Heart right ventricle (tissue), 16 donors: ENCODE measurements at regions not wholly inside any gene's neighbourhood (a gene's known extent, or its start where the extent isn't known, plus 50 kb on each side); places are given as distances from the start of the nearest gene placed in this dataset.
"Not testable (repeated sequence)": the region's sequence is repeated elsewhere in the genome, so short reads cannot be mapped to it uniquely, and the experiment has no call there.

Experiments used
- ATAC-seq, 8 donors: fragments of 200-7000 bp; cut with Tn5 transposase; one replicate each; pipeline ENCODE4 v1.9.1; 2020; ENCODE audit warnings: mild to moderate bottlenecking in 8 of 8, moderate library complexity in 8 of 8, moderate number of reproducible peaks in 1 of 8
- DNase-seq, 2 donors: peaks; one replicate each; pipeline ENCODE4 v3.0.0-alpha.2; 2020
- H3K27ac ChIP-seq, 10 donors: fragments of 200-600 bp; sonication (generic) in 2 of 10; one replicate each; pipeline versions ENCODE4 v1.5.0 to v1.8.0; 2020 to 2022; ENCODE audit warnings: mild to moderate bottlenecking in 3 of 10
- H3K27me3 ChIP-seq, 7 donors: fragments of 200-600 bp; one replicate each; pipeline ENCODE4 v1.8.0; 2021 to 2022; ENCODE audit warnings: mild to moderate bottlenecking in 2 of 7
- H3K36me3 ChIP-seq, 9 donors: fragments of 200-600 bp; sonication (generic) in 1 of 9; one replicate each; pipeline versions ENCODE4 v1.5.0 to v1.8.0; 2020 to 2022; ENCODE audit warnings: mild to moderate bottlenecking in 2 of 9
- H3K4me1 ChIP-seq, 9 donors: fragments of 200-600 bp; sonication (generic) in 1 of 9; one replicate each; pipeline versions ENCODE4 v1.5.0 to v1.8.0; 2020 to 2022; ENCODE audit warnings: mild to moderate bottlenecking in 4 of 9
- H3K4me3 ChIP-seq, 10 donors: fragments of 200-600 bp; sonication (generic) in 2 of 10; one replicate each; pipeline versions ENCODE4 v1.5.0 to v1.8.0; 2020 to 2022; ENCODE audit warnings: mild to moderate bottlenecking in 7 of 10, moderate library complexity in 2 of 10
- H3K9me3 ChIP-seq, 11 donors: fragments of 200-600 bp in 10 of 11; sonication (generic) in 2 of 11; one replicate each; pipeline versions ENCODE4 v1.5.0 to v1.8.0; 2013 to 2022; ENCODE audit warnings: mild to moderate bottlenecking in 2 of 11, control low read depth in 1 of 11, moderate library complexity in 1 of 11
- CTCF ChIP-seq, 9 donors: fragments of 200-600 bp; sonication (generic) in 2 of 9; IDR thresholded peaks; one replicate each; pipeline versions ENCODE4 v1.5.0 to v1.8.0; 2021 to 2022; ENCODE audit warnings: antibody characterized with exemption in 9 of 9, mild to moderate bottlenecking in 5 of 9, moderate library complexity in 1 of 9
- WGBS, 2 donors: extraction: QIAGEN DNeasy Blood & Tissue Kit; methylation state at CpG; one replicate each; pipeline ENCODE4 v1.1.7; 2013; ENCODE audit warnings: inconsistent platforms in 1 of 2; 5-methylcytosine and 5-hydroxymethylcytosine counted together
- intact Hi-C, 10 donors: fragments of 100-400 bp; cut with DNase I; formaldehyde crosslinking; loops; one replicate each; pipeline versions ENCODE4 v1.11.1 to v1.14.2; 2022
- donor health status: Arrhythmogenic right ventricular cardiomyopathy.
- donor health status: ischemic (EF 13 %, LVEDD 7.1; RV severe dilation, severe dysfunction).
- donor health status: healthy with polysubstance abuse.
- donor health status: DM: no; HTN: yes; CAD: no.
- donor health status: DM: no; HTN: no; CAD: no.
- donor health status: ischemic (EF 25% LVEDD 6.9; RV normal size, moderate dysfunction).
- donor health status: ischemic (EF 25% LVEDD 5.7; RV mildly dilated, moderate dysfunction).
- donor health status: healthy.
- donor health status: DM: yes; HTN: yes; CAD: no.
- donor health status: Ischemic cardiomyopathy.
- donor health status: ischemic (EF 35%, LVEDD 5.7; RV mildly dilated, moderate dysfunction).
- donor health status: nonischemic (EF 11% LVEDD 7.7; RV severe dilation, severe dysfunction).
- donor health status: DM: yes; HTN: yes; CAD: no.
- donor health status: PGD.
- donor health status: ischemic (EF 29% LVEDD 5.4; RV normal size, mild dysfunction).
- donor health status: nonischemic (EF 23%, LVEDD 6.1; RV moderate dilation, normal function).

GRCh38 chr1:233738850-233739249, 124.9 kb downstream of the KCNK1 start:
- Histone ChIP-seq H3K9me3 (no peaks in the 10 kb centered on the region), H3K4me1 (no peaks in the 10 kb centered on the region), H3K27ac (no peak overlapping the region), H3K4me3 (no peak overlapping the region), H3K27me3 (no peaks in the 10 kb centered on the region), H3K36me3 (no peaks in the 10 kb centered on the region)
- ATAC-seq (no peak), DNase-seq (no peak)
- no peak for TF ChIP-seq CTCF (IDR thresholded peaks at IDR 0.05)
- 82 to 87% methylated on average over 14 of the region's 14 CpGs for WGBS, 2 donors
- intact Hi-C loops, result no loop called here

- no peaks in the 10 kb centered on the region for H3K4me1 ChIP-seq
- WGBS, 2 donors, result 14 to 27% methylated on average over 3 of the region's 3 CpGs
- H3K36me3 ChIP-seq, result no peaks in the 10 kb centered on the region
- no peaks in the 10 kb centered on the region for H3K27me3 ChIP-seq
- DNase-seq, result no peak
- intact Hi-C loops, result no loop called here
- no peak overlapping the region for H3K4me3 ChIP-seq
- H3K9me3 ChIP-seq, result no peaks in the 10 kb centered on the region
- no peak overlapping the region for H3K27ac ChIP-seq
- no peak for TF ChIP-seq CTCF (IDR thresholded peaks at IDR 0.05)
- ATAC-seq, result no peak
Observed at GRCh38 chr1:233744779-233745513, 131.0 kb downstream of the KCNK1 start.

- WGBS, 2 donors, result 89 to 92% methylated on average over 1 of the region's 1 CpG
- H3K9me3 ChIP-seq, result peaks cover 0 to 14% (median 0%) of the 10 kb centered on the region in 11 donors
- intact Hi-C loops, result no loop called here
Observed at GRCh38 chr1:233750139-233750538, 136.2 kb downstream of the KCNK1 start.

GRCh38 chr1:233759665-233760064, 144.8 kb upstream of the SLC35F3 start:
- H3K9me3 ChIP-seq, result no peaks in the 10 kb centered on the region
- H3K36me3 ChIP-seq, result no peaks in the 10 kb centered on the region
- intact Hi-C loops, result no loop called here
- no peak for DNase-seq
- 59 to 87% methylated on average over 1 of the region's 1 CpG for WGBS, 2 donors
- H3K4me1 ChIP-seq, result no peaks in the 10 kb centered on the region
- H3K27me3 ChIP-seq, result no peaks in the 10 kb centered on the region
- TF ChIP-seq CTCF (IDR thresholded peaks at IDR 0.05), result no peak
- ATAC-seq, result no peak
- no peak overlapping the region for H3K27ac ChIP-seq
- no peak overlapping the region for H3K4me3 ChIP-seq

More at GRCh38 chr1:233750139-233750538, 136.2 kb downstream of the KCNK1 start:
- H3K4me1 ChIP-seq, result no peaks in the 10 kb centered on the region
- no peak for DNase-seq
- no peaks in the 10 kb centered on the region for H3K36me3 ChIP-seq
- no peak overlapping the region for H3K4me3 ChIP-seq
- H3K27me3 ChIP-seq, result no peaks in the 10 kb centered on the region
- ATAC-seq, result no peak
- no peak overlapping the region for H3K27ac ChIP-seq
- TF ChIP-seq CTCF (IDR thresholded peaks at IDR 0.05), result no peak

- DNase-seq, H3K27ac ChIP-seq, intact Hi-C loops, H3K36me3 ChIP-seq, ATAC-seq, H3K4me1 ChIP-seq, H3K4me3 ChIP-seq, H3K27me3 ChIP-seq: not testable (repeated sequence)
- WGBS, 2 donors, result 84 to 97% methylated on average over 3 of the region's 3 CpGs
- H3K9me3 ChIP-seq, result peaks cover 0 to 15% (median 0%) of the 10 kb centered on the region in 11 donors
Observed at GRCh38 chr1:233764304-233764703, 140.2 kb upstream of the SLC35F3 start.
